HepG2 (cell line): ENCODE measurements at regions not wholly inside any gene's neighbourhood (a gene's known extent, or its start where the extent isn't known, plus 50 kb on each side); places are given as distances from the start of the nearest gene placed in this dataset.
A peak's percentile ranks its signal among the peaks of the same experiment; 100 is the strongest.

Experiments used
- ARNT ChIP-seq: fragments of 450-650 bp; IDR thresholded peaks from 2 replicates; pipeline ENCODE4 v1.6.1; 2017
- CREB3 ChIP-seq: sonication (generic); formaldehyde crosslinking; IDR thresholded peaks from 2 replicates; pipeline ENCODE4 v1.5.0; 2020; ENCODE audit warnings: missing genetic modification reagents
- HDAC1 ChIP-seq: sonication (generic); formaldehyde crosslinking; IDR thresholded peaks from 2 replicates; pipeline ENCODE4 v1.5.1; 2020; ENCODE audit warnings: mild to moderate bottlenecking, missing genetic modification reagents
- HES4 ChIP-seq: sonication (generic); formaldehyde crosslinking; IDR thresholded peaks from 2 replicates; pipeline ENCODE4 v1.9.0; 2021; ENCODE audit warnings: mild to moderate bottlenecking, missing genetic modification reagents, borderline replicate concordance
- MYPOP ChIP-seq: sonication (generic); formaldehyde crosslinking; IDR thresholded peaks from 2 replicates; pipeline ENCODE4 v1.8.1; 2023; ENCODE audit warnings: mild to moderate bottlenecking, moderate library complexity, missing genetic modification reagents
- PAWR ChIP-seq: sonication (generic); formaldehyde crosslinking; IDR thresholded peaks from 2 replicates; pipeline ENCODE4 v1.4.0; 2020; ENCODE audit warnings: missing genetic modification reagents, mild to moderate bottlenecking, borderline replicate concordance
- SP4 ChIP-seq: sonication (generic); formaldehyde crosslinking; IDR thresholded peaks from 2 replicates; pipeline ENCODE4 v1.8.1; 2023; ENCODE audit warnings: mild to moderate bottlenecking, missing genetic modification reagents
- STAT6 ChIP-seq: sonication (generic); formaldehyde crosslinking; IDR thresholded peaks from 2 replicates; pipeline ENCODE4 v1.4.0; 2020; ENCODE audit warnings: missing genetic modification reagents, mild to moderate bottlenecking, borderline replicate concordance
- ZNF543 ChIP-seq: sonication (generic); formaldehyde crosslinking; IDR thresholded peaks from 2 replicates; pipeline ENCODE4 v1.4.0; 2020; ENCODE audit warnings: mild to moderate bottlenecking, missing genetic modification reagents
- ZNF770 ChIP-seq: sonication (generic); formaldehyde crosslinking; IDR thresholded peaks from 2 replicates; pipeline ENCODE4 v1.5.0; 2020; ENCODE audit warnings: mild to moderate bottlenecking, missing genetic modification reagents
- ZNF775 ChIP-seq: sonication (generic); formaldehyde crosslinking; IDR thresholded peaks from 2 replicates; pipeline ENCODE4 v1.4.0; 2020; ENCODE audit warnings: missing genetic modification reagents, mild to moderate bottlenecking, moderate library complexity, borderline replicate concordance
- TF ChIP-seq, protein P1 (sequence below): sonication (generic); formaldehyde crosslinking; IDR thresholded peaks from 2 replicates; pipeline ENCODE4 v1.8.1; 2023; ENCODE audit warnings: missing genetic modification reagents, inconsistent platforms, borderline replicate concordance
- TF ChIP-seq, protein P2 (sequence below): sonication (generic); formaldehyde crosslinking; IDR thresholded peaks from 2 replicates; pipeline ENCODE4 v1.4.0; 2020; ENCODE audit warnings: missing genetic modification reagents

GRCh38 chr10:78550716-78551115 is 517.1 kb downstream of the RPS24 start (continued):
- TF ChIP-seq CREB3 (CRISPR knock-in tag) = 0 out of 2 replicates have a peak, but pooled peaks have one; percentile 84
- TF ChIP-seq ARNT = no peak
- TF ChIP-seq MYPOP (CRISPR knock-in tag) = 0 out of 2 replicates have a peak, but pooled peaks have one; percentile 36
- TF ChIP-seq, protein P1, sequence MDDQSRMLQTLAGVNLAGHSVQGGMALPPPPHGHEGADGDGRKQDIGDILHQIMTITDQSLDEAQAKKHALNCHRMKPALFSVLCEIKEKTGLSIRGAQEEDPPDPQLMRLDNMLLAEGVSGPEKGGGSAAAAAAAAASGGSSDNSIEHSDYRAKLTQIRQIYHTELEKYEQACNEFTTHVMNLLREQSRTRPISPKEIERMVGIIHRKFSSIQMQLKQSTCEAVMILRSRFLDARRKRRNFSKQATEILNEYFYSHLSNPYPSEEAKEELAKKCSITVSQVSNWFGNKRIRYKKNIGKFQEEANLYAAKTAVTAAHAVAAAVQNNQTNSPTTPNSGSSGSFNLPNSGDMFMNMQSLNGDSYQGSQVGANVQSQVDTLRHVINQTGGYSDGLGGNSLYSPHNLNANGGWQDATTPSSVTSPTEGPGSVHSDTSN = 0 out of 2 replicates have a peak, but pooled peaks have one; percentile 63
- no peak for TF ChIP-seq PAWR (CRISPR knock-in tag)
- TF ChIP-seq HES4 (CRISPR knock-in tag) = no peak
- TF ChIP-seq ZNF770 (CRISPR knock-in tag) = no peak
- TF ChIP-seq SP4 = peak; percentile 63; the same call in 1 of the 2 replicates
- no peak; the same call in 1 of the 2 replicates for TF ChIP-seq ZNF775
- peak; percentile 76 for TF ChIP-seq HDAC1 (CRISPR knock-in tag)
- TF ChIP-seq STAT6 (CRISPR knock-in tag) = no peak; the same call in 1 of the 2 replicates
- TF ChIP-seq, protein P2, sequence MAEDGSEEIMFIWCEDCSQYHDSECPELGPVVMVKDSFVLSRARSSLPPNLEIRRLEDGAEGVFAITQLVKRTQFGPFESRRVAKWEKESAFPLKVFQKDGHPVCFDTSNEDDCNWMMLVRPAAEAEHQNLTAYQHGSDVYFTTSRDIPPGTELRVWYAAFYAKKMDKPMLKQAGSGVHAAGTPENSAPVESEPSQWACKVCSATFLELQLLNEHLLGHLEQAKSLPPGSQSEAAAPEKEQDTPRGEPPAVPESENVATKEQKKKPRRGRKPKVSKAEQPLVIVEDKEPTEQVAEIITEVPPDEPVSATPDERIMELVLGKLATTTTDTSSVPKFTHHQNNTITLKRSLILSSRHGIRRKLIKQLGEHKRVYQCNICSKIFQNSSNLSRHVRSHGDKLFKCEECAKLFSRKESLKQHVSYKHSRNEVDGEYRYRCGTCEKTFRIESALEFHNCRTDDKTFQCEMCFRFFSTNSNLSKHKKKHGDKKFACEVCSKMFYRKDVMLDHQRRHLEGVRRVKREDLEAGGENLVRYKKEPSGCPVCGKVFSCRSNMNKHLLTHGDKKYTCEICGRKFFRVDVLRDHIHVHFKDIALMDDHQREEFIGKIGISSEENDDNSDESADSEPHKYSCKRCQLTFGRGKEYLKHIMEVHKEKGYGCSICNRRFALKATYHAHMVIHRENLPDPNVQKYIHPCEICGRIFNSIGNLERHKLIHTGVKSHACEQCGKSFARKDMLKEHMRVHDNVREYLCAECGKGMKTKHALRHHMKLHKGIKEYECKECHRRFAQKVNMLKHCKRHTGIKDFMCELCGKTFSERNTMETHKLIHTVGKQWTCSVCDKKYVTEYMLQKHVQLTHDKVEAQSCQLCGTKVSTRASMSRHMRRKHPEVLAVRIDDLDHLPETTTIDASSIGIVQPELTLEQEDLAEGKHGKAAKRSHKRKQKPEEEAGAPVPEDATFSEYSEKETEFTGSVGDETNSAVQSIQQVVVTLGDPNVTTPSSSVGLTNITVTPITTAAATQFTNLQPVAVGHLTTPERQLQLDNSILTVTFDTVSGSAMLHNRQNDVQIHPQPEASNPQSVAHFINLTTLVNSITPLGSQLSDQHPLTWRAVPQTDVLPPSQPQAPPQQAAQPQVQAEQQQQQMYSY (CRISPR knock-in tag) = peak; percentile 35; the same call in 1 of the 2 replicates
- 0 out of 2 replicates have a peak, but pooled peaks have one; percentile 42 for TF ChIP-seq ZNF543 (CRISPR knock-in tag)
